ENCODE measurements at regions not wholly inside any gene's neighbourhood (a gene's known extent, or its start where the extent isn't known, plus 50 kb on each side); places are given as distances from the start of the nearest gene placed in this dataset.
"Not testable (repeated sequence)": the region's sequence is repeated elsewhere in the genome, so short reads cannot be mapped to it uniquely, and the experiment has no call there.

- not testable (repeated sequence) for H3K4me1 Mint-ChIP-seq (ENCODE audit: low read depth); H3K36me3 Mint-ChIP-seq (ENCODE audit: insufficient read depth)
Observed at GRCh38 chr21:7743940-7744339, 2777.4 kb upstream of the TPTE start.

GRCh38 chr21:7744406-7745099 lies 2776.8 kb upstream of the TPTE start:
- ATAC-seq: peak; percentile 98 to 99
- H3K36me3 Mint-ChIP-seq (ENCODE audit: insufficient read depth); DNase-seq; H3K4me3 Mint-ChIP-seq; H3K27me3 Mint-ChIP-seq (ENCODE audit: low read depth); H3K4me1 Mint-ChIP-seq (ENCODE audit: low read depth); H3K9me3 Mint-ChIP-seq: not testable (repeated sequence)

More at GRCh38 chr21:7743940-7744339, 2777.4 kb upstream of the TPTE start:
- ATAC-seq; H3K9me3 Mint-ChIP-seq; H3K27me3 Mint-ChIP-seq (ENCODE audit: low read depth); H3K4me3 Mint-ChIP-seq; DNase-seq: not testable (repeated sequence)

- H3K9me3 Mint-ChIP-seq; H3K27me3 Mint-ChIP-seq (ENCODE audit: low read depth); H3K4me3 Mint-ChIP-seq; H3K36me3 Mint-ChIP-seq (ENCODE audit: insufficient read depth); DNase-seq; H3K4me1 Mint-ChIP-seq (ENCODE audit: low read depth): not testable (repeated sequence)
- ATAC-seq: peak; percentile 82
Observed at GRCh38 chr21:7745100-7745450, 2776.3 kb upstream of the TPTE start.

DNA sequence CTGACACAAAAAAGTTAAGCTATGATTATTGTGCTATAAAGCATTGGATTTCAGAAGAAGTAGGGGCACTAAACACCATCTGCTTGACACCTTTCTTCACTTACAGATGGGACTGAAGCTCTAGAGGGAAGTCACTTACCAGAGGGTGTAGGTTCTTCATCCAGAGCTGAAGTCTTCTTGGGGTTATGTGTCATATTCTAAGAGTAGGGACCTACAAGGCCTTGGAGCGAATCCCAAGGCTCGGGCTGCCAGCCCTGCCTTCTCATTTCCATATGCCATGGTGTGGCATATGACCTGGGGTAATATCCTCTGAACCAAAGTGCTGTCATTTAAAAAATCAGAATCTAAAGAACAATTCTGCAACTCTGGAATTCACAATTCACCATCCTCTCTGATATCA lies 2773.4 kb upstream of the TPTE start:
- H3K4me3 Mint-ChIP-seq; ATAC-seq; DNase-seq; H3K4me1 Mint-ChIP-seq (ENCODE audit: low read depth); H3K9me3 Mint-ChIP-seq; H3K27me3 Mint-ChIP-seq (ENCODE audit: low read depth); H3K36me3 Mint-ChIP-seq (ENCODE audit: insufficient read depth): not testable (repeated sequence)

GRCh38 chr21:7752611-7753010 lies 2768.8 kb upstream of the TPTE start:
- H3K9me3 Mint-ChIP-seq; H3K36me3 Mint-ChIP-seq (ENCODE audit: insufficient read depth); H3K27me3 Mint-ChIP-seq (ENCODE audit: low read depth): not testable (repeated sequence)

DNA sequence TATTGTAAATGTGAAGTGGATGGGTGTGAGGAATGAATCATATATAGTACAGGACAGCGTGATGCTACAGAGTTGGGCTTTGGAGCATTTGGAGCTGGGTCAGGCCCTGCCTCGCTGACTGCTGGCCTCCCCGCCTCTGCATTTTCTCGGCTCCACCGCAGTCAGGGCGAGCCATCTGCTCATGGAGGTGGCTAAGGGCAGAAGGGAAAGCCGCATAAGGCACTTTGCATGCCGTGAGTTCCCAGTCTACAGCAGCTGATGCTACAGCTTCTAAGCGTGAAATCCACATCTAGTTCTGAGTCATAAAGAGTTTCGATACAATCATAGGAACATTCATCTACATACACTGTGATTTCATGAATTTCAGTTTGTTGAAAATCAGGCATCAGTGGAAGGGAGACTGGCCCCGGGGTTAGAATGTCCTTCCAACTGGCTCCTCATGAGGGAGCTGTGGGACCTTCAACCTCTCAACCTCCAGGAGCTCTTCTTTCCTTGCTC lies 2768.0 kb upstream of the TPTE start:
- H3K4me1 Mint-ChIP-seq (ENCODE audit: low read depth); H3K9me3 Mint-ChIP-seq; H3K4me3 Mint-ChIP-seq; H3K36me3 Mint-ChIP-seq (ENCODE audit: insufficient read depth); H3K27me3 Mint-ChIP-seq (ENCODE audit: low read depth); DNase-seq: not testable (repeated sequence)
- ATAC-seq: peak; percentile 89 to 91

More at GRCh38 chr21:7752611-7753010, 2768.8 kb upstream of the TPTE start:
- not testable (repeated sequence) for H3K4me3 Mint-ChIP-seq; DNase-seq; ATAC-seq; H3K4me1 Mint-ChIP-seq (ENCODE audit: low read depth)

GRCh38 chr21:7769985-7770384 lies 2751.4 kb upstream of the TPTE start:
- not testable (repeated sequence) for H3K27me3 Mint-ChIP-seq (ENCODE audit: low read depth); H3K4me1 Mint-ChIP-seq (ENCODE audit: low read depth); ATAC-seq; H3K9me3 Mint-ChIP-seq; H3K36me3 Mint-ChIP-seq (ENCODE audit: insufficient read depth); H3K4me3 Mint-ChIP-seq; DNase-seq

DNA sequence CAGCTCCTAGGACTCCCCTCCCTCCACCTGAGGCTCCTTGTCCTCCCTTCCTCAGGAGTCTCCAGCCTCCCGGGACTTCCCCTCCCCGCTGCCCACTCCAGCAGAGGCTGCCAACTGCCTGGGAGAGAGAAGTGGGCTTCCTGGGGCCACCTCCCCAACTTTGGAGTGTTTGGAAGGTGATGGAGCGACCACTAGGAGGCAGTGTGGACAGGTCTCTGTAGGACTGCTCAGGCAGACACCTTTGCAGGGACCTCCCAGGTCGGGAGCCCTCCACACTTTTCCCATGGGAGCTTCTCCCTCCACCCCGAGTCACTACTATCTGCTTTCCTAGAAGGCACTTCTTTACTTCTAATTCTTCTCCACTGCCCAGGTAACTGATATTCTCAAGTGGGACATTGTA lies 2747.2 kb upstream of the TPTE start:
- not testable (repeated sequence) for ATAC-seq; H3K36me3 Mint-ChIP-seq (ENCODE audit: insufficient read depth); H3K27me3 Mint-ChIP-seq (ENCODE audit: low read depth); DNase-seq; H3K9me3 Mint-ChIP-seq; H3K4me3 Mint-ChIP-seq; H3K4me1 Mint-ChIP-seq (ENCODE audit: low read depth)

DNA sequence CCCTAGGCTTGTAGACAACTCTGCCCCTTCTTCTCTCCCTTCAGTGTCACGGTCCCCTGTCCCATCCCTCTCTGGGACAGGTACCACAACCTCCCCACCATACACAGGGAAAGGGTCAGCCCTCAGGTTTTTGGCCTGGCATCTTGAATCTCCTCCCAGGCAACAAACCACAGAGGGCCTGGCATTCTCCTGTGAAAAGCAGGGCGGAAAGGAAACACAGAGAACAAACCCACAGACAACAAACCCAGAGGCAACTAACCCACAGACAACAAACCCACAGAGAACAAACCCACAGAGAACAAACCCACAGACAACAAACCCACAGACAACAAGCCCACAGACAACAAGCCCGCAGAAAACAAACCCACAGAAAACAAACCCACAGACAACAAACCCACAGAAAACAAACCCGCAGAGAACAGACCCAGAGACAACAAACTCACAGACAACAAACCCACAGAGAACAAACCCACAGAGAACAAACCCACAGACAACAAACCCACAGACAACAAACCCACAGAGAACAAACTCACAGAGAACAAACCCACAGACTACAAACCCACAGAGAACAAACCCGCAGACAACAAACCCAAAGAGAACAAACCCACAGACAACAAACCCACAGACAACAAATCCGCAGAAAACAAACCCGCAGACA lies 2745.9 kb upstream of the TPTE start:
- not testable (repeated sequence) for H3K36me3 Mint-ChIP-seq (ENCODE audit: insufficient read depth); H3K9me3 Mint-ChIP-seq; H3K4me1 Mint-ChIP-seq (ENCODE audit: low read depth); ATAC-seq; H3K27me3 Mint-ChIP-seq (ENCODE audit: low read depth)
- peak; percentile 1 for DNase-seq
- peak overlapping the region; percentile 16 for H3K4me3 Mint-ChIP-seq

DNA sequence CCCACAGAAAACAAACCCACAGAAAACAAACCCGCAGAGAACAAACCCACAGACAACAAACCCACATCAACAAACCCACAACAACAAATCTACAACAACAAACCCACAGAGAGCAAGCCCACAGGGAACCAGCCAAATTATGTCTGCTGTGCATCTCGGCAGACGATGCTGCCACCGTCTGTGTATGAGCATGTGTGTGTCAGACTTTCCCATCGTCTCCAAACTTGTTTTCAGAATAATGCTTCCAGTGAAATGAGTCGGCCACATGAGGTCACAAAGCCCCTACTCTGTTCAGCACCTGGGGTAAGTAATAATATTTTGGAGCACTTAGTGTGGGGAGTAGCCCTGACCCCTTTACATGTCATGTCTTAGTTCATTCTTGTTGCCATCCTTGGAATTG lies 2745.3 kb upstream of the TPTE start:
- H3K9me3 Mint-ChIP-seq; H3K36me3 Mint-ChIP-seq (ENCODE audit: insufficient read depth); H3K27me3 Mint-ChIP-seq (ENCODE audit: low read depth); H3K4me1 Mint-ChIP-seq (ENCODE audit: low read depth); DNase-seq: not testable (repeated sequence)
- peak; percentile 84 to 87 for ATAC-seq
- H3K4me3 Mint-ChIP-seq: peak overlapping the region; percentile 16

GRCh38 chr21:7776622-7777021 lies 2744.8 kb upstream of the TPTE start:
- not testable (repeated sequence) for H3K9me3 Mint-ChIP-seq; H3K4me3 Mint-ChIP-seq; ATAC-seq; DNase-seq; H3K36me3 Mint-ChIP-seq (ENCODE audit: insufficient read depth); H3K27me3 Mint-ChIP-seq (ENCODE audit: low read depth); H3K4me1 Mint-ChIP-seq (ENCODE audit: low read depth)

DNA sequence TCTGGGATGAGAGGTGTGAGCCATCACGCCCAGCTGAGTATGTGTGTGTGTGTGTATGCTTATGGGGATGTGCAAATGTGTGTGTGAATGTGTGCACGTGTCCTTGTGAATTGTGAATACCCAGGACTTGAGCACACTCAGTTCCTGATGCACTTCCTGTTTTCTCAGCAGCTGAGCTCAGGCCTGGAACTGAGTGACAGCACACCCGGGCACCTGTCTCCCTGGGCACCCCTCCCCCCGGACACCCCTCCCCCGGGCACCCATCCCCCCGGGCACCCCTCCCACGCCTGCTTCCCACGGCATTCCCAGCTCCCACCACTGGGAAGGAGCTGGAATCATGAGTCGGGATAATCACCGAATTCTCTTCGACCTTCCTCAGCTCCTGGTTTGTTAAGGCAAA lies 2744.1 kb upstream of the TPTE start:
- ATAC-seq; DNase-seq; H3K4me3 Mint-ChIP-seq; H3K4me1 Mint-ChIP-seq (ENCODE audit: low read depth); H3K36me3 Mint-ChIP-seq (ENCODE audit: insufficient read depth); H3K9me3 Mint-ChIP-seq; H3K27me3 Mint-ChIP-seq (ENCODE audit: low read depth): not testable (repeated sequence)

- H3K27me3 Mint-ChIP-seq (ENCODE audit: low read depth): not testable (repeated sequence)
- ATAC-seq: peak; percentile 93
Observed at GRCh38 chr21:7787427-7788078, 2733.8 kb upstream of the TPTE start.

DNA sequence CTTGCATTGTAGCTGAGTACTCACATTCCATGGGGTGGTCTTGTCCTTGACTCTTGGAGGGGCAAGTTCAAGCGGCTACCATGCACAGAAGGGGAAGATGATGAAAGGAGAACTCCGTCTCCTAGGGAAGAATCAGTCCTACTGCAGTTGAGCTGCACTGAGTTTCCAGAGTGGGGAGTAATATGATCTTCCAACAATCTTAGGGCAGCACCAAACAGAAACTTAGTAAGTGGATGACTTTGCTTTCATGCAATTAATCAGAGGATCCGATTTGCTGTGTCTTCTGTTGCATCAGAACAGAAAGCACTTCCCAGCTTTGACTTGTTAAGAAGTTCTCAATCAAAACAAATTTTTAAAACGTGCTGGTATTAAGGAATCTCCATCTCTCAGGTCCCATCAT lies 2727.6 kb upstream of the TPTE start:
- ATAC-seq; H3K36me3 Mint-ChIP-seq (ENCODE audit: insufficient read depth); H3K4me1 Mint-ChIP-seq (ENCODE audit: low read depth); H3K27me3 Mint-ChIP-seq (ENCODE audit: low read depth); DNase-seq; H3K4me3 Mint-ChIP-seq; H3K9me3 Mint-ChIP-seq: not testable (repeated sequence)

More at GRCh38 chr21:7787427-7788078, 2733.8 kb upstream of the TPTE start:
- not testable (repeated sequence) for H3K4me3 Mint-ChIP-seq; DNase-seq; H3K9me3 Mint-ChIP-seq; H3K4me1 Mint-ChIP-seq (ENCODE audit: low read depth); H3K36me3 Mint-ChIP-seq (ENCODE audit: insufficient read depth)

DNA sequence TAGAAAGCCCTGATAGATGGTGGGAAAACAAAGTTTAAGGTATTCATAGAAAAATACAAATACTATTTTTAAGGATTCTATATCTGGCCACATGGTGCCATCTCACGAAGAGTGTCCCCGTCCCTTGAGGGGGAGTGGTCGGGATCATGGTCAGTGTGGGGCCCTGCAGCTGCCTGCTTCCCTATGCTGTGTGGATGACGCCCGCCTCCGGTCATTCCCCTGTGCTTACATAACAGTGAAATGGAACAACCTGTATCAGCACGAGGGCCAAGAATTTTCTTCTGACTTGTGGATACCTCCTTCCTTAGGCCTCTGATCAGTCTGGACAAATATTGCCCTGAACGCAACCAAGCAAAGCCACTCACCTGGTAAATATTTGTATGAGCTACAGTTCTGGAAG lies 2724.1 kb upstream of the TPTE start:
- H3K27me3 Mint-ChIP-seq (ENCODE audit: low read depth); H3K9me3 Mint-ChIP-seq; H3K36me3 Mint-ChIP-seq (ENCODE audit: insufficient read depth); H3K4me3 Mint-ChIP-seq; H3K4me1 Mint-ChIP-seq (ENCODE audit: low read depth); ATAC-seq; DNase-seq: not testable (repeated sequence)

All from activated T-cell treated with anti-CD3 and anti-CD28 coated beads, Interleukin-2, amount 50 U/mL, for 4 hours (primary cell).